Stomach (tissue), 4 donors: ENCODE measurements at regions not wholly inside any gene's neighbourhood (a gene's known extent, or its start where the extent isn't known, plus 50 kb on each side); places are given as distances from the start of the nearest gene placed in this dataset.

Experiments used
- EP300 ChIP-seq: sonication (generic); formaldehyde crosslinking; IDR thresholded peaks from one replicate; pipeline ENCODE4 v1.6.1; 2017; ENCODE audit warnings: antibody characterized with exemption
- POLR2A ChIP-seq, 4 donors: fragments of 450-650 bp; IDR thresholded peaks; one replicate each; pipeline ENCODE4 v1.6.1; 2016; ENCODE audit warnings: antibody characterized with exemption in 4 of 4, control low read depth in 2 of 4, mild to moderate bottlenecking in 1 of 4, moderate library complexity in 1 of 4
- POLR2AphosphoS5 ChIP-seq, 3 donors: sonication (generic); formaldehyde crosslinking; IDR thresholded peaks; one replicate each; pipeline ENCODE4 v1.6.1; 2016; ENCODE audit warnings: antibody characterized with exemption in 3 of 3
- TF ChIP-seq, protein P1 (sequence below), 7 experiments: fragments of 450-650 bp in 4 of 7; fragments of 200-600 bp in 3 of 7; sonication (generic) in 3 of 7; IDR thresholded peaks; one replicate each; pipeline ENCODE4 v1.5.1; 2016 to 2019; ENCODE audit warnings: antibody characterized with exemption in 7 of 7, control low read depth in 2 of 7, mild to moderate bottlenecking in 1 of 7

DNA sequence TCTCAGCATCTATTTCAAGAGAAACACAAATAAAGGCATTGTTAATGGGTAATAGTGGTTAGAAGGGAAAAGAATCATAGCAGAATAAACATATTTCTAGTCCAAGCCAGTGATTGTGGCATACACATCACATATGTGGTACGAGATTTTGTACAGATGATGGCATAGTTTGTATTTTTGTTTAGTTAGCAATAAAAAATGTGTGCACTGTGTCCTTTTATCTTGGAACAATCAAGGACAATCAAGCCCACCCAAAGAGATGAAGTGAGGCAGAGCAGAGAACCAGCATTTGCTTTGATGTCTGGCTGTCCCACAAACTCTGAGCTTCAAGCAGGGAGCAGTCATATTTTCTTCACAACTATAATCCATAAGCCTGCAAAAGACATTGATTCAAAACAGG, 256.5 kb upstream of the CHD6 start:
- TF ChIP-seq, protein P1, sequence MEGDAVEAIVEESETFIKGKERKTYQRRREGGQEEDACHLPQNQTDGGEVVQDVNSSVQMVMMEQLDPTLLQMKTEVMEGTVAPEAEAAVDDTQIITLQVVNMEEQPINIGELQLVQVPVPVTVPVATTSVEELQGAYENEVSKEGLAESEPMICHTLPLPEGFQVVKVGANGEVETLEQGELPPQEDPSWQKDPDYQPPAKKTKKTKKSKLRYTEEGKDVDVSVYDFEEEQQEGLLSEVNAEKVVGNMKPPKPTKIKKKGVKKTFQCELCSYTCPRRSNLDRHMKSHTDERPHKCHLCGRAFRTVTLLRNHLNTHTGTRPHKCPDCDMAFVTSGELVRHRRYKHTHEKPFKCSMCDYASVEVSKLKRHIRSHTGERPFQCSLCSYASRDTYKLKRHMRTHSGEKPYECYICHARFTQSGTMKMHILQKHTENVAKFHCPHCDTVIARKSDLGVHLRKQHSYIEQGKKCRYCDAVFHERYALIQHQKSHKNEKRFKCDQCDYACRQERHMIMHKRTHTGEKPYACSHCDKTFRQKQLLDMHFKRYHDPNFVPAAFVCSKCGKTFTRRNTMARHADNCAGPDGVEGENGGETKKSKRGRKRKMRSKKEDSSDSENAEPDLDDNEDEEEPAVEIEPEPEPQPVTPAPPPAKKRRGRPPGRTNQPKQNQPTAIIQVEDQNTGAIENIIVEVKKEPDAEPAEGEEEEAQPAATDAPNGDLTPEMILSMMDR (IDR thresholded peaks at IDR 0.05): no peak
- TF ChIP-seq POLR2A (IDR thresholded peaks at IDR 0.05): no peak
- TF ChIP-seq POLR2AphosphoS5 (IDR thresholded peaks at IDR 0.05): no peak
- no peak for TF ChIP-seq EP300
